Keratinocyte (primary cell): ENCODE measurements at regions not wholly inside any gene's neighbourhood (a gene's known extent, or its start where the extent isn't known, plus 50 kb on each side); places are given as distances from the start of the nearest gene placed in this dataset.

Experiments
- DNase-seq: peaks from one replicate; pipeline ENCODE4 v3.0.0-alpha.2; 2011; ENCODE audit warnings: low read depth, missing footprints, low spot score
- FAIRE-seq: peaks from 2 replicates; lab custom pipeline; 2011; peaks lifted over from hg19 to GRCh38; lab: Jason Lieb, UNC
- H2AFZ ChIP-seq: 2 replicates; pipeline ENCODE4 v1.6.0; 2012; ENCODE audit warnings: low read length, control low read depth, inconsistent platforms; ENCODE audit not compliant: control insufficient read depth
- H3K27ac ChIP-seq: 2 replicates; pipeline ENCODE4 v1.5.1; 2011; ENCODE audit warnings: low read length; ENCODE audit not compliant: control insufficient read depth, insufficient read depth
- H3K27me3 ChIP-seq: 3 replicates; pipeline ENCODE4 v1.6.0; 2011; ENCODE audit warnings: low read length; ENCODE audit not compliant: control insufficient read depth, insufficient read depth; ENCODE audit errors: extremely low read depth
- H3K36me3 ChIP-seq, 2 experiments: 2 replicates in 1 of 2; 3 replicates in 1 of 2; pipeline ENCODE4 v1.5.1; 2011; ENCODE audit warnings: low read length in 2 of 2, mild to moderate bottlenecking in 1 of 2; ENCODE audit not compliant: control insufficient read depth in 2 of 2, insufficient read depth in 2 of 2; ENCODE audit errors: extremely low read depth in 1 of 2
- H3K4me1 ChIP-seq: 3 replicates; pipeline ENCODE4 v1.5.1; 2011; ENCODE audit warnings: low read length; ENCODE audit not compliant: control insufficient read depth, insufficient read depth; ENCODE audit errors: extremely low read depth
- H3K4me2 ChIP-seq: 3 replicates; pipeline ENCODE4 v1.6.0; 2011; ENCODE audit warnings: low read depth, low read length; ENCODE audit not compliant: control insufficient read depth, insufficient read depth; ENCODE audit errors: extremely low read depth
- H3K4me3 ChIP-seq, 3 experiments: fragments of 200-600 bp in 1 of 3; sonication (generic) in 1 of 3; 2 replicates in 2 of 3; 3 replicates in 1 of 3; pipeline ENCODE4 v1.5.1; 2011 to 2016; ENCODE audit warnings: low read length in 3 of 3, mild to moderate bottlenecking in 3 of 3, control low read depth in 2 of 3, inconsistent platforms in 1 of 3, low read depth in 1 of 3, mixed read lengths in 1 of 3, mixed run types in 1 of 3, moderate library complexity in 1 of 3; ENCODE audit not compliant: control insufficient read depth in 2 of 3, insufficient read depth in 2 of 3; ENCODE audit errors: extremely low read depth in 1 of 3
- H3K79me2 ChIP-seq: 2 replicates; pipeline ENCODE4 v1.6.0; 2012; ENCODE audit warnings: low read length; ENCODE audit not compliant: control insufficient read depth, insufficient read depth
- H3K9ac ChIP-seq: 3 replicates; pipeline ENCODE4 v1.6.0; 2011; ENCODE audit warnings: low read length; ENCODE audit not compliant: control insufficient read depth, insufficient read depth; ENCODE audit errors: extremely low read depth
- H3K9me1 ChIP-seq: 3 replicates; pipeline ENCODE4 v1.6.0; 2011; ENCODE audit warnings: low read length; ENCODE audit not compliant: control insufficient read depth, insufficient read depth; ENCODE audit errors: extremely low read depth
- H3K9me3 ChIP-seq: 2 replicates; pipeline ENCODE4 v1.5.1; 2012; ENCODE audit warnings: low read depth, low read length; ENCODE audit not compliant: control insufficient read depth
- H4K20me1 ChIP-seq: 3 replicates; pipeline ENCODE4 v1.6.0; 2011; ENCODE audit warnings: low read length; ENCODE audit not compliant: control insufficient read depth, insufficient read depth; ENCODE audit errors: extremely low read depth
- EZH2 ChIP-seq: IDR thresholded peaks from one replicate; pipeline ENCODE4 v1.6.1; 2012; ENCODE audit warnings: inconsistent platforms, mild to moderate bottlenecking, low read length, moderate library complexity
- dilution Hi-C: fragments of 300-500 bp; cut with MboI; formaldehyde crosslinking; loops from one replicate; pipeline ENCODE4 v1.7.0; 2020; ENCODE audit warnings: low sequenced_read_pairs; ENCODE audit not compliant: extremely low pct_ligation_motif_present
- TF ChIP-seq, protein P1 (sequence below), 3 experiments: IDR thresholded peaks in 1 of 3; conservative IDR thresholded peaks in 1 of 3; optimal IDR thresholded peaks in 1 of 3; 2 replicates in 2 of 3; 3 replicates in 1 of 3; pipeline versions ENCODE3 to v1.5.1; 2011; ENCODE audit warnings: low read length in 3 of 3, mild to moderate bottlenecking in 3 of 3, moderate library complexity in 2 of 3, control low read depth in 1 of 3, inconsistent platforms in 1 of 3; ENCODE audit not compliant: insufficient read depth in 2 of 3; ENCODE audit errors: extremely low read depth in 1 of 3

GRCh38 chr4:31015123-31015522 lies 295.0 kb downstream of the PCDH7 start:
- Histone ChIP-seq H4K20me1 (no peaks in the 10 kb centered on the region), H2AFZ (no peak overlapping the region), H3K9ac (no peak overlapping the region), H3K9me1 (no peaks in the 10 kb centered on the region), H3K27ac (no peak overlapping the region), H3K27me3 (no peaks in the 10 kb centered on the region), H3K4me1 (peaks cover 3% of the 10 kb centered on the region), H3K4me3 (no peak overlapping the region), H3K79me2 (no peaks in the 10 kb centered on the region), H3K36me3 (no peaks in the 10 kb centered on the region), H3K9me3 (no peaks in the 10 kb centered on the region), H3K4me2 (no peak overlapping the region)
- TF ChIP-seq, protein P1, sequence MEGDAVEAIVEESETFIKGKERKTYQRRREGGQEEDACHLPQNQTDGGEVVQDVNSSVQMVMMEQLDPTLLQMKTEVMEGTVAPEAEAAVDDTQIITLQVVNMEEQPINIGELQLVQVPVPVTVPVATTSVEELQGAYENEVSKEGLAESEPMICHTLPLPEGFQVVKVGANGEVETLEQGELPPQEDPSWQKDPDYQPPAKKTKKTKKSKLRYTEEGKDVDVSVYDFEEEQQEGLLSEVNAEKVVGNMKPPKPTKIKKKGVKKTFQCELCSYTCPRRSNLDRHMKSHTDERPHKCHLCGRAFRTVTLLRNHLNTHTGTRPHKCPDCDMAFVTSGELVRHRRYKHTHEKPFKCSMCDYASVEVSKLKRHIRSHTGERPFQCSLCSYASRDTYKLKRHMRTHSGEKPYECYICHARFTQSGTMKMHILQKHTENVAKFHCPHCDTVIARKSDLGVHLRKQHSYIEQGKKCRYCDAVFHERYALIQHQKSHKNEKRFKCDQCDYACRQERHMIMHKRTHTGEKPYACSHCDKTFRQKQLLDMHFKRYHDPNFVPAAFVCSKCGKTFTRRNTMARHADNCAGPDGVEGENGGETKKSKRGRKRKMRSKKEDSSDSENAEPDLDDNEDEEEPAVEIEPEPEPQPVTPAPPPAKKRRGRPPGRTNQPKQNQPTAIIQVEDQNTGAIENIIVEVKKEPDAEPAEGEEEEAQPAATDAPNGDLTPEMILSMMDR (optimal IDR thresholded peaks at IDR 0.05 in 1 of 3, IDR thresholded peaks at IDR 0.05 in 1 of 3, conservative IDR thresholded peaks at IDR 0.05 in 1 of 3; ENCODE audit: extremely low read depth in 1 of 3, insufficient read depth in 2 of 3, low read length in 3 of 3) = no peak
- no peak for TF ChIP-seq EZH2
- DNase-seq = no peak
- no peak for FAIRE-seq
- dilution Hi-C loops = no loop called here

GRCh38 chr4:31016322-31017061 lies 296.3 kb downstream of the PCDH7 start:
- dilution Hi-C loops = no loop called here
- H3K27ac ChIP-seq = no peak overlapping the region
- H3K4me2 ChIP-seq = no peak overlapping the region
- H3K4me3 ChIP-seq = no peak overlapping the region
- H3K9me1 ChIP-seq = no peaks in the 10 kb centered on the region
- H3K9ac ChIP-seq = no peak overlapping the region
- H2AFZ ChIP-seq = no peak overlapping the region
- H4K20me1 ChIP-seq = no peaks in the 10 kb centered on the region
- no peaks in the 10 kb centered on the region for H3K79me2 ChIP-seq
- peaks cover 3% of the 10 kb centered on the region for H3K4me1 ChIP-seq
- H3K36me3 ChIP-seq = no peaks in the 10 kb centered on the region
- TF ChIP-seq EZH2 = no peak
- TF ChIP-seq, protein P1 (optimal IDR thresholded peaks at IDR 0.05 in 1 of 3, IDR thresholded peaks at IDR 0.05 in 1 of 3, conservative IDR thresholded peaks at IDR 0.05 in 1 of 3; ENCODE audit: extremely low read depth in 1 of 3, insufficient read depth in 2 of 3, low read length in 3 of 3) = peak in 1 of 3 experiments; percentile 2
- FAIRE-seq = no peak
- no peaks in the 10 kb centered on the region for H3K27me3 ChIP-seq
- no peak for DNase-seq
- H3K9me3 ChIP-seq = no peaks in the 10 kb centered on the region
